ENCODE measurements at regions not wholly inside any gene's neighbourhood (a gene's known extent, or its start where the extent isn't known, plus 50 kb on each side); places are given as distances from the start of the nearest gene placed in this dataset.

- TF ChIP-seq CTCF (IDR thresholded peaks at IDR 0.05): no peak
- no peak for TF ChIP-seq POLR2A (IDR thresholded peaks at IDR 0.05)
Measured at GRCh38 chrX:17960891-17961290, 99.8 kb upstream of the RAI2 start.
